Central memory CD4-positive, alpha-beta T cell (primary cell): ENCODE measurements at regions not wholly inside any gene's neighbourhood (a gene's known extent, or its start where the extent isn't known, plus 50 kb on each side); places are given as distances from the start of the nearest gene placed in this dataset.
"Not testable (repeated sequence)": the region's sequence is repeated elsewhere in the genome, so short reads cannot be mapped to it uniquely, and the experiment has no call there.

ENCODE experiments used
- DNase-seq: peaks from one replicate; pipeline ENCODE4 v3.0.0; 2022

DNA sequence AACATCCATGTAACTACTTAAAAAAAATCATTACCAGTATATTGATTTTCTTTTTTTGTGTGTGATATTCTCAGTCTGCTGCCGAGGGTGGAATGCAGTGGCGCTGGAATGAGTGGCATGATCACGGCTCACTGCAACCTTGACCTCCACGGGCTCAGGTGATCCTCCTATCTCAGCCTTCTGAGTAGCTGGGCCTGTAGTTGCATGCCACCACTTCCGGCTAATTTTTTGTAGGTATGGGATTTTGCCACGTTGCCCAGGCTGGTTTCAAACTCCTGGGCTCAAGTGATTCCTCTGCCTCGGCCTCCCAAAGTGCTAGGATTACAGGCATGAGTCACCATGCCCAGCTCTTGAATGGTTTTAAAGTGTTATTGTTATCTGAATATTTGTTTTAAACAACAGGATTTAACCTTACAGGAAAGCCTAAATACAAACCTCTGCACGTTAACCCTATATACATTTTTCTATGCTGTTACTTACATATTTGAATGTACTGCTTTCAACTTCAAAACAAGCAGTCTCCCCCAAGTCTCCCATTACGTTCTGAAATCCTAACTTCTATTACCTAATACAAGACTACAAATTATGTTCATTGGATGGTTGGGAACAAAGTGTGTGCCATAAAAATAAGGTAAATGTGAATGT is 61.7 kb downstream of the KPNA2 start:
- no peak for DNase-seq

GRCh38 chr17:68099341-68099753 is 63.8 kb downstream of the KPNA2 start:
- DNase-seq = not testable (repeated sequence)

GRCh38 chr17:68100000-68100641 is 64.6 kb downstream of the KPNA2 start:
- no peak for DNase-seq

DNA sequence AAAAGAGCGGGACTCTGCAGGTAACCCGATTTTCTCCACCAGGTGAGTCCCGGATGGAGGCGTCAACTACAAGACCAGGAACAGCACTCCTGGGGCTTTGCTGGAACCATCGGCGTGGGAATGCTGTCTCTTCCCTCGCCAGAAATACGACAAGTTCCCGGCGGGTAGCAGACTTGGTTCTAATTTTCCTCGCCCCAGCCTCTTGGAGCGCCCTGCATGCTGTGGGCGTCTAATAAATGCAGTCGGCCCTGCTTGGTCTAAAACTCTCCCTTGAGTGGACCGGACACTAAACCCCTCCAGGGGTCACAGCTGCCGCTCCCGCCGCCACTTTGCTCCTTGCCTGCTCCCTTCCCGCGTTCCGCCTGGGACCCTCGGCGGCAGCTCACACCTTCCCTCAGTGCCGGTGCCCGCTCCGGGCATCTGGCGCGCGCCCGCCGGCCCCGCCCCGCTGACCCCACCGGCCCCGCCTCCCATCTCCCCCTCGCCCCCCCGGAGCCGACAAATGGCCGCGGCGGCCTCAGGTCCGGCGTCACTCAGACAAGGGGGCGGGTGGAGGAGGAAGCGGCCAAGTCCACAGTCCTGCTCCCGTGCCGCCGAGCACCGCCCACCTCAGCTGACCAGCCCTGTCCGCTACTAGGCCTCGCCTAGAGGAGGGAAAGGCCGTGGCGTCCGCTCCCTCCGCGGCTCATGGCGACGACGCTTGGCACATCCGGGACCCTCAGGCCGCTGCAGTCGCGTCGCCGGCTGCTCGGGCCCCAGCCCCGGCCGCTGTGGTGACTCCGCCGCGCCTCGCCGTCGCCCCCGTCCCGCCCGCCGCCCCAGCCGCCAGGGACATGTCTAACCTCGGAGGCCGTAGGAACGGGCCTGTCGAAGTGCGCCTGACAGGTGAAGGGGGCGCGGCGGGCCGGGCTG is 65.8 kb downstream of the KPNA2 start:
- peak; percentile 47 for DNase-seq

DNA sequence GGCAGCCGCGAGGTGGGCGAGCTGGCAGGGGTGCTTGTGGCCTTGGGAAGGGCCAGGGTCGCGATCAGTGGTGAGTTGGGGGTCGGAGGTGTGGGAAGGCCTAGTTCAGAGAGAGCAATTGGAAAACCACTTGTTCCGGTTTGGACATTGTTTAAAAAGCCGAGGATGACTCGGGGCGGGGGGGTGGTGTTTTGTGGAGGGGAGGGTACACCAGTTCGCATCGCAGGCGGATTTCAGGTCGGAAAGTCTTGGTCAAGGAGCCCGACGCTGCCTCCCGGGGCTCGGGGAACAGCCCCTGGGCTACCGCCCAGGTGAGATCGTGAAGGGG is 66.4 kb downstream of the KPNA2 start:
- DNase-seq = no peak

DNA sequence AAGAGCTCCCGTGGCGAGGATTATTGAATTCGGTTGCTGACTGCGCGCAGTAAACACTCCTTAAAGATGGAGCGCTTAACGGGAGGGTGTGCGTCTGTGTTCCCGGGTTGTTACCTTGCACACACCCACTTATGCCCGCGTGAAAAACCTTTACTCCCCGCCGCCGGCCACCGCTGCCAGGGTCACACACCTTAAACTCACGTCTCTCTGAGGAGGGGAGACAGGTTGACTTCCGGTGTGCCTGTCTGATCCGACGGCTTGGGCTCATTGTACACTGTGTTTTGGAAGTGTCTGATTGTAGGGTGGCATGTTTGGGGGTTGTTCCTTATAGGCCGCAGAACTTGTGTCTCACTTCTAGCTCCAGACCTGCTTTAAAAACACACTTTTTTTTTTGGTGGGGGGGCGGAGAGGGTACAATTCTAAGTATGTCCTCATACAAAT is 66.8 kb downstream of the KPNA2 start:
- peak; percentile 39 for DNase-seq

DNA sequence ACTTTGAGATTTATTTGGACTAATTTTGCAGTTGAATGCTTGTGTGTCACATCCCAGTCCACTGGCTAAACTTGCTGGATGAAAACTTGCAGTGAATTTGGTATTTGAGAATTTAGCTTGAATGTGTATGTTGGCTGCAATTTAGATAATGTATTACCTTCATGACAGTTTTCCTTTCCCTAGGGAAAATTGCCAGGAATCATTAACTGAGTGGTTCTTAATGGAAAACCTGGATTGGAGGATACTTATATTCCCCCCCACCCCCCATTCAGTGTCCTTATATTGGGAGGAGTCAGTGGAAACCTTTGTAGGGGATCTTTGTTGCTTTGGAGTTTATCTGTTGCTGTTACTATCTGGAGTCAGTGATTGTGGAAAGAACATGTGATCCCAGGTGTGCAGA is 67.6 kb downstream of the KPNA2 start:
- DNase-seq = no peak

DNA sequence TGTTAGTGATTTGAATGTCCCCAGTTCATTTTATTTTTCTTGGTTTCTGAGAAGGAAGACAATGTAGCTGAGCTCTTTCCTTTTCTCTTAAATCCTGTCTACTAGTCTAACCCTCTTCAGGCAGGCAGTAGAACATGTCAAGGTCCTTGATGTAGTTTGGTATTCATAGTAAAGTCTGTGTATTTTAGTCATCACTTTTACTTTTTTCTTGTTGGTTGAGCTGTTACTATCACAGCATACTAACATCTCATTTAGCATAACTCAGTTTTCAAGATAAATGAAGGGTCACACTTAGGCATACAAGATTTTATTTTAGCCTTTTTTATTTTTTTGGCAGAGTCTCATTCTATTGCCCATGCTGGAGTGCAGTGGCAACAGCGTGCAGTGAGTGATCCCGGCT is 70.5 kb downstream of the KPNA2 start:
- no peak for DNase-seq

DNA sequence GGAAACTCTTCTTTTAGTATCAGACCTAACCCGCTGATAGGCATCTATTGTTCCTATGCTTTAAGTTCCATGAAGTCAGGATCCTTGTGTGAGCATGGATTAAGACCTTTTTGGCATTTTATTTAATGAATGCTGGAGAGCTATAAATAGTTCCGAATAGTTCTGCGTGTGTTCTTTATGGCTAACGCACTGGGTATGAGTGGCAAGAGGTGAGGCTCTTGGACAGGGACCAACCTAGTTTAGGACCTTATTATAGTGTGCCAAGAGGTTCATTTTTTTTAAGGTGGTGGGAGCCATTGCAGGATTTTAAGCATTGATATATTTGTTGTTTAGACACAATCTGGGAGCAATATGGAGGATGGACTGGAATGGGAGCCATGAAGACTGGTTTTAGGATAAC is 71.8 kb downstream of the KPNA2 start:
- DNase-seq = no peak

- DNase-seq = no peak
Observed at GRCh38 chr17:68108313-68109000, 72.9 kb downstream of the KPNA2 start.

DNA sequence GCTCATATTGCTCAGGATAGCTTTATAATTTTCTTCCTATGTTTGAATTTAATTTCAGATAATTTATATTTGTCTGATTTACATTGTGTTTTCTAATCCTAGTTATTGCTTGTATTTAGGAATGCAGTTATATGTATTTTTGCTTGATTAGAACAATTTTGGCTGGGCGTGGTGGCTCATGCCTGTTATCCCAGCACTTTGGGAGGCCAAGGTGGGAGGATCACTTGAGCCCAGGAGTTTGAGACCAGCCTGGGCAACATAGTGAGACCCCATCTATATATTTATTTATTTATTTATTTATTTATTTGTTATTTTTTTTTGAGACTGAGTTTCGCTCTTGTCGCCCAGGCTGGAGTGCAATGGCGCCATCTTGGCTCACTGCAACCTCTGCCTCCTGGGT is 73.9 kb downstream of the KPNA2 start:
- DNase-seq = not testable (repeated sequence)

DNA sequence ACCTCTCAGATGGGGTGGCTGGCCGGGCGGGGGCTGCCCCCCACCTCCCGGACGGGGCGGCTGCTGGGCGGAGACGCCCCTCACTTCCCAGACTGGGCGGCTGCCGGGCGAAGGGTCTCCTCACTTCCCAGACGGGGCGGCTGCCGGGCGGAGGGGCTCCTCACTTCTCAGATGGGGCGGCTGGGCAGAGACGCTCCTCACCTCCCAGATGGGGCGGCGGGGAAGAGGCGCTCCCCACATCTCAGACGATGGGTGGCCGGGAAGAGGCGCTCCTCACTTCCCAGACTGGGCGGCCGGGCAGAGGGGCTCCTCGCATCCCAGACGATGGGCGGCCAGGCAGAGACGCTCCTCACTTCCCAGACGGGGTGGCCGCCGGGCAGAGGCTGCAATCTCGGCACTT is 80.7 kb downstream of the KPNA2 start:
- not testable (repeated sequence) for DNase-seq

- DNase-seq = no peak
Observed at GRCh38 chr17:68122587-68122986, 87.1 kb downstream of the KPNA2 start.

GRCh38 chr17:68125111-68125870 is 89.8 kb downstream of the KPNA2 start:
- DNase-seq = no peak

- DNase-seq = no peak
Observed at GRCh38 chr17:68127914-68128313, 92.4 kb downstream of the KPNA2 start.

DNA sequence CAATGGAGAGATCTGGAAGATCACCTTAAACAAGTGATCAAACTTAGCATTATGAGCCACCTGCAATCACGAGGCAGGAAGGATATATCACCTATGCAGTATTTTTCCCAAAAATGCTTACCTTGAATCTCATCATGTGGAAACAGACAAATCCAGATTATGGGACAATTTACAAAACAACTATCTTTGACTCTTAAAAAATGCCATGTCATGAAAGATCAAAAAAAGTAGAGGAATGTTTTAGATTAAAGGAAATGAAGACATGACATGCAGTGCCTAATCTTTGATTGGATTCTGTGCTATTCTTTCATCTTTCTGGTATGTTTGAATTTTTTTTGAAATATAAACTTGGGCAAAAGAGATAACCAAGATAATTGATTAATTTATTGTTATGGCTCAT is 95.9 kb downstream of the KPNA2 start:
- no peak for DNase-seq

- DNase-seq = no peak
Observed at GRCh38 chr17:68133346-68134045, 98.0 kb downstream of the KPNA2 start.

GRCh38 chr17:68134046-68134637 is 98.6 kb downstream of the KPNA2 start:
- DNase-seq = no peak

GRCh38 chr17:68134731-68135130 is 99.2 kb downstream of the KPNA2 start:
- DNase-seq = no peak

GRCh38 chr17:68135141-68135887 is 99.8 kb downstream of the KPNA2 start:
- no peak for DNase-seq

GRCh38 chr17:68141050-68141449 is 105.5 kb downstream of the KPNA2 start:
- DNase-seq = no peak
